ENCODE measurements at regions not wholly inside any gene's neighbourhood (a gene's known extent, or its start where the extent isn't known, plus 50 kb on each side); places are given as distances from the start of the nearest gene placed in this dataset.

DNA sequence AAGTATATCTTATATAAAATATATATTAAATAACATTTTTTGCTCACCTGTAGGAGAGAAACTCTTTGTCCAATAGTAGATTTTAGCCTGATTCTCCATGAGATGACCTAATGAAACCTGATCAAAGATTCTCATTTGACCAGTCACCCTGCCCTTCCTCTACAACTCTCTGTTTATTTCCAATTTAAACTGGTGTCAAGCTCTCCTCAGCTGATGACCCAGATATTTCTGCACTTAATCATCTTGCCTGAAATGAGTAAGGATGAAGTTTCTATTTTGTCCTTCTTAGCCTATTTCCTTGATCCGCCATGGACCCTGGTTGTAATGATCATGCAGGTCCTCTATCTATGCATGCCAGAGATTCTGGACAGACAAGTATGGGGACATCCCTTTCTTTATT, 179.3 kb upstream of the FGF10 start:
- TF ChIP-seq, protein P1, sequence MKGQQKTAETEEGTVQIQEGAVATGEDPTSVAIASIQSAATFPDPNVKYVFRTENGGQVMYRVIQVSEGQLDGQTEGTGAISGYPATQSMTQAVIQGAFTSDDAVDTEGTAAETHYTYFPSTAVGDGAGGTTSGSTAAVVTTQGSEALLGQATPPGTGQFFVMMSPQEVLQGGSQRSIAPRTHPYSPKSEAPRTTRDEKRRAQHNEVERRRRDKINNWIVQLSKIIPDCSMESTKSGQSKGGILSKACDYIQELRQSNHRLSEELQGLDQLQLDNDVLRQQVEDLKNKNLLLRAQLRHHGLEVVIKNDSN (IDR thresholded peaks at IDR 0.05), result no peak
- TF ChIP-seq NFIC (IDR thresholded peaks at IDR 0.05), result no peak
- TF ChIP-seq, protein P2, sequence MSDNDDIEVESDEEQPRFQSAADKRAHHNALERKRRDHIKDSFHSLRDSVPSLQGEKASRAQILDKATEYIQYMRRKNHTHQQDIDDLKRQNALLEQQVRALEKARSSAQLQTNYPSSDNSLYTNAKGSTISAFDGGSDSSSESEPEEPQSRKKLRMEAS (IDR thresholded peaks at IDR 0.05), result no peak
- no peak for TF ChIP-seq EGR1 (IDR thresholded peaks at IDR 0.05)
- no peak for TF ChIP-seq ZBTB7A (IDR thresholded peaks at IDR 0.05; ENCODE audit: low read depth)
- TF ChIP-seq TEAD4 (IDR thresholded peaks at IDR 0.05), result no peak
- no peak for TF ChIP-seq TAF1 (IDR thresholded peaks at IDR 0.05; ENCODE audit: low read depth)
- TF ChIP-seq CREB1 (IDR thresholded peaks at IDR 0.05; ENCODE audit: low read depth), result no peak
- no peak for TF ChIP-seq RAD21 (IDR thresholded peaks at IDR 0.05; ENCODE audit: low read depth)
- TF ChIP-seq, protein P3, sequence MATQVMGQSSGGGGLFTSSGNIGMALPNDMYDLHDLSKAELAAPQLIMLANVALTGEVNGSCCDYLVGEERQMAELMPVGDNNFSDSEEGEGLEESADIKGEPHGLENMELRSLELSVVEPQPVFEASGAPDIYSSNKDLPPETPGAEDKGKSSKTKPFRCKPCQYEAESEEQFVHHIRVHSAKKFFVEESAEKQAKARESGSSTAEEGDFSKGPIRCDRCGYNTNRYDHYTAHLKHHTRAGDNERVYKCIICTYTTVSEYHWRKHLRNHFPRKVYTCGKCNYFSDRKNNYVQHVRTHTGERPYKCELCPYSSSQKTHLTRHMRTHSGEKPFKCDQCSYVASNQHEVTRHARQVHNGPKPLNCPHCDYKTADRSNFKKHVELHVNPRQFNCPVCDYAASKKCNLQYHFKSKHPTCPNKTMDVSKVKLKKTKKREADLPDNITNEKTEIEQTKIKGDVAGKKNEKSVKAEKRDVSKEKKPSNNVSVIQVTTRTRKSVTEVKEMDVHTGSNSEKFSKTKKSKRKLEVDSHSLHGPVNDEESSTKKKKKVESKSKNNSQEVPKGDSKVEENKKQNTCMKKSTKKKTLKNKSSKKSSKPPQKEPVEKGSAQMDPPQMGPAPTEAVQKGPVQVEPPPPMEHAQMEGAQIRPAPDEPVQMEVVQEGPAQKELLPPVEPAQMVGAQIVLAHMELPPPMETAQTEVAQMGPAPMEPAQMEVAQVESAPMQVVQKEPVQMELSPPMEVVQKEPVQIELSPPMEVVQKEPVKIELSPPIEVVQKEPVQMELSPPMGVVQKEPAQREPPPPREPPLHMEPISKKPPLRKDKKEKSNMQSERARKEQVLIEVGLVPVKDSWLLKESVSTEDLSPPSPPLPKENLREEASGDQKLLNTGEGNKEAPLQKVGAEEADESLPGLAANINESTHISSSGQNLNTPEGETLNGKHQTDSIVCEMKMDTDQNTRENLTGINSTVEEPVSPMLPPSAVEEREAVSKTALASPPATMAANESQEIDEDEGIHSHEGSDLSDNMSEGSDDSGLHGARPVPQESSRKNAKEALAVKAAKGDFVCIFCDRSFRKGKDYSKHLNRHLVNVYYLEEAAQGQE (IDR thresholded peaks at IDR 0.05; ENCODE audit: low read depth), result no peak
- no peak for TF ChIP-seq TCF12 (IDR thresholded peaks at IDR 0.05; ENCODE audit: low read depth)
- no peak for TF ChIP-seq FOXM1 (IDR thresholded peaks at IDR 0.05; ENCODE audit: borderline replicate concordance, low read depth)
- TF ChIP-seq YY1 (IDR thresholded peaks at IDR 0.05; ENCODE audit: low read depth), result no peak
- TF ChIP-seq EP300 (IDR thresholded peaks at IDR 0.05; ENCODE audit: borderline replicate concordance), result no peak
- no peak for TF ChIP-seq CEBPB (IDR thresholded peaks at IDR 0.05)

DNA sequence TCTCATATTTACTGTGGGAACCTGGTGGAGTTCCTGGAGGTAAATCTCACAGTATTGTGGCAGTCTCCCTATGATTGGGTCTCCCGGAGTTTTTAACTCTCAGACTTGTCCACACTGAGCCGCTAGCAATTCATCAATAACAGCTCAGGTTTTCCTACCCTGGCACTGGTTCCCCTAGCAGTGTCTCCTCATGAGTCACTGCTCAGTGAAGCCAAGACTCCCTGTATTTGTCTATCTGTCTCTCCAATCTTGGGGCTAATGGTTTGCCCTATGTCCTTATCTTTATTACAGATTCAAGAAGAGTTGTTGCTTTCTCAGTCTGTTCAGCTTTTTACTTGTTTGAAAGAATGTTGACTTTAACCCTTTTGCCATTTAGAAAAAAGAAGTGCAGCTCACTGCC, 176.7 kb upstream of the FGF10 start:
- TF ChIP-seq RAD21 (IDR thresholded peaks at IDR 0.05; ENCODE audit: low read depth), result no peak

DNA sequence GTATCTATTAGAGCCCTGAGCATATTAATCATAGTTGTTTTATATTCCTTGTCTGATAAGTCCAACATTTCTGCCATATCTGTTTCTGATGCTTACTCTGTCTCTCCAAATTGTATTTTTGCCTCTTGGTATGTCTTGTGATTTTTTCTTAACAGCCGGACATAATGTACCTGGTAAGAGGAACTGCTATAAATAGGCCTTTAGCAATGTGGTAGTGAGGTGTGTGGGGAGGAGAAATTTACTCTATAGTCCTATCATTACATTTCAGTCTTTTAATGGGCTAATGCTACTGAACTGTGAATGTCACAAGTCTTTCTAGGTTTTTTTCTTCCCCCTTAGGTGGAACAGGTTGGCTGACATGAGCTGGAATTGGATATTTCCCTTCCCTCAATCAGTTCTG, 176.1 kb upstream of the FGF10 start:
- TF ChIP-seq FOXM1 (IDR thresholded peaks at IDR 0.05; ENCODE audit: borderline replicate concordance, low read depth) (no peak), RAD21 (IDR thresholded peaks at IDR 0.05; ENCODE audit: low read depth) (no peak), CREB1 (IDR thresholded peaks at IDR 0.05; ENCODE audit: low read depth) (no peak), TCF12 (IDR thresholded peaks at IDR 0.05; ENCODE audit: low read depth) (no peak), TAF1 (IDR thresholded peaks at IDR 0.05; ENCODE audit: low read depth) (no peak), YY1 (IDR thresholded peaks at IDR 0.05; ENCODE audit: low read depth) (no peak), CEBPB (IDR thresholded peaks at IDR 0.05) (no peak), EP300 (IDR thresholded peaks at IDR 0.05; ENCODE audit: borderline replicate concordance) (no peak), NFIC (IDR thresholded peaks at IDR 0.05) (no peak), ZBTB7A (IDR thresholded peaks at IDR 0.05; ENCODE audit: low read depth) (no peak)
- TF ChIP-seq, protein P2 (IDR thresholded peaks at IDR 0.05), result no peak

DNA sequence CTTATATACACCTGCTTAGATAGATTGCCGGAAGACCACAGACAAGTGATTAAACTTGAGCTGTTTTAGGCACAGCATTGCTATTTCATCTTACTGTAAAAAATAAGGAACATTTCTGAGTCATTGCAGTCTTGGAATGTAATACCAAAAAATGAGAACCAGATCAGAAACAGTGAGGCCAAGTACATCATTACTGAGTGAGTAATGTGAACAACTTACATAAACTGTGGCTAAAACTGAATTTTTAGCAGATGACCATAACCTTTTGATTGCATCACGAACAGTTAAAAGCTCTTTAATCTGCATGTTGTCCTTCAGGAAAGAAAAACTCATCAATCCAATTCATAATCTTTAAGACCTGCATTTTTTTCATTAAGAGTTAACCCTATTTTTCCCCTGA, 157.1 kb upstream of the FGF10 start:
- TF ChIP-seq ZBTB7A (IDR thresholded peaks at IDR 0.05; ENCODE audit: low read depth) (no peak), TAF1 (IDR thresholded peaks at IDR 0.05; ENCODE audit: low read depth) (no peak), YY1 (IDR thresholded peaks at IDR 0.05; ENCODE audit: low read depth) (no peak), TEAD4 (IDR thresholded peaks at IDR 0.05) (no peak), NFIC (IDR thresholded peaks at IDR 0.05) (no peak)
- TF ChIP-seq, protein P1 (IDR thresholded peaks at IDR 0.05), result no peak

DNA sequence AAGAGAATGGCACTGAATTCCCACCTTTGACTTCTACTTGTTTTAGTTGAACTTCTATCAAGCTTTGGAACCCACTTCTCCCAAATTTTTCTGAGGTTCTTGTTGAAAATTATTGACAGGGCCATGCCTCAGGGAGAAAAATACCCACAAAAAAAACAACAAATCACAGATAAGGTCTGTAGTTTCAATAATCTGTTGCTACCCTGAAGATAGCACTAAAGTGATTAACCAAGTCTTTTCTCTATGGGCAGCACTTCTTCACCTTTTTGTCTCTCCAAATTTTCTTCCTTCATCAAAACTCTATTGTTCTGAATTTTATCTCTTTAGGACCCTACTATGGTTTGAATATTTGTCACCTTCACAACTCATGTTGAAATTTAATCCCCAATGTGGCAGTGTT, 154.3 kb upstream of the FGF10 start:
- TF ChIP-seq TAF1 (IDR thresholded peaks at IDR 0.05; ENCODE audit: low read depth) (no peak), TCF12 (IDR thresholded peaks at IDR 0.05; ENCODE audit: low read depth) (no peak), TEAD4 (IDR thresholded peaks at IDR 0.05) (no peak), CEBPB (IDR thresholded peaks at IDR 0.05) (no peak), FOXM1 (IDR thresholded peaks at IDR 0.05; ENCODE audit: borderline replicate concordance, low read depth) (no peak), EP300 (IDR thresholded peaks at IDR 0.05; ENCODE audit: borderline replicate concordance) (no peak), YY1 (IDR thresholded peaks at IDR 0.05; ENCODE audit: low read depth) (no peak), NFIC (IDR thresholded peaks at IDR 0.05) (no peak), CREB1 (IDR thresholded peaks at IDR 0.05; ENCODE audit: low read depth) (no peak), ZBTB7A (IDR thresholded peaks at IDR 0.05; ENCODE audit: low read depth) (no peak), EGR1 (IDR thresholded peaks at IDR 0.05) (no peak), RAD21 (IDR thresholded peaks at IDR 0.05; ENCODE audit: low read depth) (no peak)
- TF ChIP-seq, protein P1 (IDR thresholded peaks at IDR 0.05), result no peak
- TF ChIP-seq, protein P2 (IDR thresholded peaks at IDR 0.05), result no peak
- TF ChIP-seq, protein P3 (IDR thresholded peaks at IDR 0.05; ENCODE audit: low read depth), result no peak
